Progenitor cell of endocrine pancreas (in vitro differentiated cells): ENCODE measurements at regions not wholly inside any gene's neighbourhood (a gene's known extent, or its start where the extent isn't known, plus 50 kb on each side); places are given as distances from the start of the nearest gene placed in this dataset.

Experiments used
- DNase-seq: peaks from one replicate; pipeline ENCODE4 v3.0.0; 2021; ENCODE audit warnings: low spot score; ENCODE audit not compliant: unreplicated experiment
- H3K27ac Mint-ChIP-seq: 2 replicates; pipeline ENCODE4 v1.8.0; 2021; ENCODE audit warnings: mild to moderate bottlenecking, moderate library complexity, mixed read lengths
- H3K27me3 Mint-ChIP-seq: 2 replicates; pipeline ENCODE4 v1.8.0; 2021; ENCODE audit warnings: mixed read lengths
- H3K36me3 Mint-ChIP-seq: 2 replicates; pipeline ENCODE4 v1.8.0; 2022; ENCODE audit warnings: mixed read lengths; ENCODE audit not compliant: insufficient read depth
- H3K4me1 Mint-ChIP-seq: 2 replicates; pipeline ENCODE4 v1.8.0; 2021; ENCODE audit warnings: low read depth, mixed read lengths
- H3K4me3 Mint-ChIP-seq: 2 replicates; pipeline ENCODE4 v1.8.0; 2021; ENCODE audit warnings: low read depth, mild to moderate bottlenecking, moderate library complexity, mixed read lengths
- H3K9me3 Mint-ChIP-seq: 2 replicates; pipeline ENCODE4 v1.8.0; 2021; ENCODE audit warnings: low read depth, mixed read lengths
- TF ChIP-seq, protein P1 (sequence below): fragments of 200-600 bp; sonication (generic); IDR thresholded peaks from one replicate; pipeline ENCODE4 v1.5.0; 2021; ENCODE audit warnings: antibody characterized with exemption, mild to moderate bottlenecking; ENCODE audit not compliant: unreplicated experiment

- Mint-ChIP-seq H3K4me1 (no peaks in the 10 kb centered on the region), H3K27ac (no peak overlapping the region), H3K36me3 (no peaks in the 10 kb centered on the region), H3K4me3 (no peak overlapping the region), H3K9me3 (peaks cover 2% of the 10 kb centered on the region), H3K27me3 (peaks cover 72% of the 10 kb centered on the region)
- TF ChIP-seq, protein P1, sequence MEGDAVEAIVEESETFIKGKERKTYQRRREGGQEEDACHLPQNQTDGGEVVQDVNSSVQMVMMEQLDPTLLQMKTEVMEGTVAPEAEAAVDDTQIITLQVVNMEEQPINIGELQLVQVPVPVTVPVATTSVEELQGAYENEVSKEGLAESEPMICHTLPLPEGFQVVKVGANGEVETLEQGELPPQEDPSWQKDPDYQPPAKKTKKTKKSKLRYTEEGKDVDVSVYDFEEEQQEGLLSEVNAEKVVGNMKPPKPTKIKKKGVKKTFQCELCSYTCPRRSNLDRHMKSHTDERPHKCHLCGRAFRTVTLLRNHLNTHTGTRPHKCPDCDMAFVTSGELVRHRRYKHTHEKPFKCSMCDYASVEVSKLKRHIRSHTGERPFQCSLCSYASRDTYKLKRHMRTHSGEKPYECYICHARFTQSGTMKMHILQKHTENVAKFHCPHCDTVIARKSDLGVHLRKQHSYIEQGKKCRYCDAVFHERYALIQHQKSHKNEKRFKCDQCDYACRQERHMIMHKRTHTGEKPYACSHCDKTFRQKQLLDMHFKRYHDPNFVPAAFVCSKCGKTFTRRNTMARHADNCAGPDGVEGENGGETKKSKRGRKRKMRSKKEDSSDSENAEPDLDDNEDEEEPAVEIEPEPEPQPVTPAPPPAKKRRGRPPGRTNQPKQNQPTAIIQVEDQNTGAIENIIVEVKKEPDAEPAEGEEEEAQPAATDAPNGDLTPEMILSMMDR, result no peak
- DNase-seq, result no peak
Measured at GRCh38 chr5:88405783-88406182, 137.1 kb upstream of the TMEM161B start.

- Mint-ChIP-seq H3K4me1 (no peaks in the 10 kb centered on the region), H3K4me3 (no peak overlapping the region), H3K27ac (no peak overlapping the region), H3K9me3 (peaks cover 2% of the 10 kb centered on the region), H3K27me3 (peaks cover 79% of the 10 kb centered on the region), H3K36me3 (no peaks in the 10 kb centered on the region)
- DNase-seq, result no peak
- TF ChIP-seq, protein P1, result no peak
Measured at GRCh38 chr5:88404405-88404804, 135.8 kb upstream of the TMEM161B start.

DNA sequence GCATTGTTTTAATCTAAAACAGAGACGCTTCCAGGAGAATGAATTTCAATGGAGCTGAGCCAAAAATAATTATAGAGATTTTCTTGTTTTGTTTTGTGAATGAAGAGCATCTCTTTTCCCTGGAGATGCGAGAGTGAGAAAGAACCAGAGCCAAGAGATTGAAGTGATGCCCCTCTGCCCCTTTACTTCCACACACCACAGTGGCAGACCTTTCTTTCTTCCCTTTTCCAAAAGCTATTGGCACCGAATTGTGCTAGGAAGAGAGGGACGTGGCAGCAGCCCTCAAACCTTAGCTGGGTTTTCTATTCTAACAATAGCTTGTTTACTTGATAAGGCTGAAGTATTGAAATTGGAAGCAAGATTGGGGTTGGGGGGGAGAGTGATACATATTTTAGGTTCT is 133.0 kb upstream of the TMEM161B start:
- peaks cover 84% of the 10 kb centered on the region for H3K27me3 Mint-ChIP-seq
- peaks cover 5% of the 10 kb centered on the region for H3K4me1 Mint-ChIP-seq
- TF ChIP-seq, protein P1, result no peak
- H3K36me3 Mint-ChIP-seq, result no peaks in the 10 kb centered on the region
- no peak overlapping the region for H3K4me3 Mint-ChIP-seq
- H3K27ac Mint-ChIP-seq, result no peak overlapping the region
- H3K9me3 Mint-ChIP-seq, result no peaks in the 10 kb centered on the region
- DNase-seq, result no peak

DNA sequence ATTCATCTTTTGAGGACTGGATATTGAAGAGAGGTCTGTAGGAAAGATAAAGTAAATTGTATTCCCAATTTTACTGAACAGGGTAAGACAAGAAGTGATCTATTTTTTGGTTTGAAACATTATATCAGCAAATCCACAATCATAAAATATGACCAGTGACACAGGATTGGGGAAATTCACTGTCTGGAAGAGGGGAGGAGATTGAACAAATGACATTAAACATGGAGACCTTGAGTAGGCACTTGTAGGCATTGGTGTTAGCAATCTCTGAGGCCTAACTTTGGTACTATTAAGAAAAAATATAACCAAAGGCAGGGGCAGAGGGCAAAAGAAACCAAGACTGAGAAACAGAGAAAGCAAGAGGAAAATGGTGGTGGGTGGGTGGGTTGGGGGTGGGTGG is 132.6 kb upstream of the TMEM161B start:
- Mint-ChIP-seq H3K9me3 (no peaks in the 10 kb centered on the region), H3K4me1 (peaks cover 5% of the 10 kb centered on the region), H3K27me3 (peaks cover 84% of the 10 kb centered on the region), H3K4me3 (no peak overlapping the region), H3K27ac (no peak overlapping the region), H3K36me3 (no peaks in the 10 kb centered on the region)
- TF ChIP-seq, protein P1, result no peak
- no peak for DNase-seq

DNA sequence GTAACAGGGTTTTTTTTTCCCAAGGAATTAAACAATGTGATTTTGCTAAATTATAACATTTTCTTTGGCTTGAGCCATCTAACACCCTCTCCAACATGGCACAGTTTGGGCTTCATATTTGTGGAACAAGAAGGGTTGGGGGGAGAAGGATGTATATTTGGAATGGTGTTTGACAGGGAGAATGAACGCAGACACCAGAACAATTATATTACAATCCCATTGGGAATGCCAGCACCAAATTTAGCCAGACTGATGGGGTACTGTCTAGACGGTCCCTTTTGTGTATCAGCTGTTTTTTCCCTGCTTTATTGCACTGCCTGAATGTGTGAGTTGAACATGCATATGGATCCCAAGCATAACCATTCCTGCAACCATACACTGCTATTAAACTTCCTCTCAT is 130.9 kb upstream of the TMEM161B start:
- TF ChIP-seq, protein P1, result no peak
- DNase-seq, result no peak
- Mint-ChIP-seq H3K4me1 (peaks cover 5% of the 10 kb centered on the region), H3K27me3 (peaks cover 86% of the 10 kb centered on the region), H3K9me3 (no peaks in the 10 kb centered on the region), H3K27ac (no peak overlapping the region), H3K36me3 (no peaks in the 10 kb centered on the region), H3K4me3 (no peak overlapping the region)
